Stomach (tissue), 8 donors: ENCODE measurements at regions not wholly inside any gene's neighbourhood (a gene's known extent, or its start where the extent isn't known, plus 50 kb on each side); places are given as distances from the start of the nearest gene placed in this dataset.
A peak's percentile ranks its signal among the peaks of the same experiment; 100 is the strongest.

ENCODE experiments used
- DNase-seq, 2 donors: peaks; one replicate each; pipeline versions ENCODE4 v3.0.0 to v3.0.0-alpha.2; 2013 to 2019
- H3K27ac ChIP-seq, 5 donors: fragments of 200-600 bp in 4 of 5; sonication (generic) in 4 of 5; one replicate each; pipeline ENCODE4 v1.5.1; 2013 to 2019; ENCODE audit warnings: mild to moderate bottlenecking in 1 of 5, moderate library complexity in 1 of 5
- H3K27me3 ChIP-seq, 3 donors: fragments of 200-600 bp; sonication (generic); one replicate each; pipeline ENCODE4 v1.5.1; 2017 to 2019; ENCODE audit warnings: mixed run types in 1 of 3
- H3K36me3 ChIP-seq, 4 donors: fragments of 200-600 bp; sonication (generic); 1 replicate in 3 of 4; 2 replicates in 1 of 4; pipeline ENCODE4 v1.5.1; 2016 to 2019
- H3K4me1 ChIP-seq, 4 donors: fragments of 200-600 bp; sonication (generic); one replicate each; pipeline ENCODE4 v1.5.1; 2016 to 2019
- H3K4me3 ChIP-seq, 4 donors: fragments of 200-600 bp; sonication (generic) in 3 of 4; one replicate each; pipeline ENCODE4 v1.5.1; 2016 to 2019; ENCODE audit warnings: mild to moderate bottlenecking in 1 of 4
- H3K9me3 ChIP-seq, 4 donors: fragments of 200-600 bp; sonication (generic); one replicate each; pipeline ENCODE4 v1.5.1; 2016 to 2019
- CTCF ChIP-seq, 7 experiments: fragments of 450-650 bp in 4 of 7; fragments of 200-600 bp in 3 of 7; sonication (generic) in 3 of 7; IDR thresholded peaks; one replicate each; pipeline ENCODE4 v1.5.1; 2016 to 2019; ENCODE audit warnings: antibody characterized with exemption in 7 of 7, control low read depth in 2 of 7, mild to moderate bottlenecking in 1 of 7
- EP300 ChIP-seq: sonication (generic); formaldehyde crosslinking; IDR thresholded peaks from one replicate; pipeline ENCODE4 v1.6.1; 2017; ENCODE audit warnings: antibody characterized with exemption
- POLR2A ChIP-seq, 4 donors: fragments of 450-650 bp; IDR thresholded peaks; one replicate each; pipeline ENCODE4 v1.6.1; 2016; ENCODE audit warnings: antibody characterized with exemption in 4 of 4, control low read depth in 2 of 4, mild to moderate bottlenecking in 1 of 4, moderate library complexity in 1 of 4
- POLR2AphosphoS5 ChIP-seq, 3 donors: sonication (generic); formaldehyde crosslinking; IDR thresholded peaks; one replicate each; pipeline ENCODE4 v1.6.1; 2016; ENCODE audit warnings: antibody characterized with exemption in 3 of 3
- WGBS, 5 donors: extraction: QIAGEN DNeasy Blood & Tissue Kit in 3 of 5; methylation state at CpG; one replicate each; pipeline versions ENCODE4 v1.1.5 to v1.1.7; 2013 to 2018; 5-methylcytosine and 5-hydroxymethylcytosine counted together
- intact Hi-C: fragments of 100-400 bp; cut with DNase I; formaldehyde crosslinking; loops from one replicate; pipeline ENCODE4 v1.15.1; 2023; ENCODE audit warnings: low total_unique reads
- donor health status: healthy with polysubstance abuse.
- donor health status: Bipolar disorder and iron deficiency.
- donor health status: healthy.

- TF ChIP-seq CTCF (IDR thresholded peaks at IDR 0.05) = peak in 5 of 7 experiments; percentile 36 to 67 (median 55)
- TF ChIP-seq EP300 = no peak
- peak; percentile 56 to 80 for DNase-seq
- Histone ChIP-seq H3K27ac (no peak overlapping the region), H3K9me3 (no peaks in the 10 kb centered on the region), H3K4me1 (peaks cover 0 to 19% (median 8%) of the 10 kb centered on the region in 4 donors), H3K36me3 (no peaks in the 10 kb centered on the region), H3K4me3 (no peak overlapping the region), H3K27me3 (no peaks in the 10 kb centered on the region)
- WGBS, 5 donors = 5 to 15% (median 10%) methylated on average over 4 of the region's 4 CpGs
- intact Hi-C loops = no loop called here
Measured at GRCh38 chr4:57442831-57443291, 332.7 kb upstream of the IGFBP7 start.

GRCh38 chr4:57442241-57442640 is 332.1 kb upstream of the IGFBP7 start:
- H3K27me3 ChIP-seq = no peaks in the 10 kb centered on the region
- no peaks in the 10 kb centered on the region for H3K9me3 ChIP-seq
- WGBS, 5 donors = 39 to 58% (median 47%) methylated on average over 7 of the region's 7 CpGs
- TF ChIP-seq POLR2A (IDR thresholded peaks at IDR 0.05) = no peak
- no peak for TF ChIP-seq CTCF (IDR thresholded peaks at IDR 0.05)
- no peak for TF ChIP-seq POLR2AphosphoS5 (IDR thresholded peaks at IDR 0.05)
- no peak for TF ChIP-seq EP300
- no peaks in the 10 kb centered on the region for H3K36me3 ChIP-seq
- H3K27ac ChIP-seq = no peak overlapping the region
- intact Hi-C loops = no loop called here
- peaks cover 0 to 19% (median 8%) of the 10 kb centered on the region in 4 donors for H3K4me1 ChIP-seq
- no peak for DNase-seq
- no peak overlapping the region for H3K4me3 ChIP-seq

GRCh38 chr4:57437649-57438048 is 327.5 kb upstream of the IGFBP7 start:
- H3K4me1 ChIP-seq = peaks cover 0 to 3% (median 0%) of the 10 kb centered on the region in 4 donors
- no peak for TF ChIP-seq POLR2AphosphoS5 (IDR thresholded peaks at IDR 0.05)
- no peak for TF ChIP-seq POLR2A (IDR thresholded peaks at IDR 0.05)
- no peak for TF ChIP-seq CTCF (IDR thresholded peaks at IDR 0.05)
- TF ChIP-seq EP300 = no peak
- H3K27me3 ChIP-seq = no peaks in the 10 kb centered on the region
- H3K36me3 ChIP-seq = no peaks in the 10 kb centered on the region
- H3K4me3 ChIP-seq = no peak overlapping the region
- DNase-seq = no peak
- no peak overlapping the region for H3K27ac ChIP-seq
- intact Hi-C loops = no loop called here
- H3K9me3 ChIP-seq = no peaks in the 10 kb centered on the region
- 60 to 74% (median 66%) methylated on average over 8 of the region's 8 CpGs for WGBS, 5 donors

GRCh38 chr4:57435300-57435699 is 325.1 kb upstream of the IGFBP7 start:
- Histone ChIP-seq H3K9me3 (no peaks in the 10 kb centered on the region), H3K4me1 (no peaks in the 10 kb centered on the region), H3K27ac (no peak overlapping the region), H3K4me3 (no peak overlapping the region), H3K36me3 (no peaks in the 10 kb centered on the region), H3K27me3 (no peaks in the 10 kb centered on the region)
- 57 to 67% (median 65%) methylated on average over 3 of the region's 3 CpGs for WGBS, 5 donors
- TF ChIP-seq CTCF (IDR thresholded peaks at IDR 0.05) (no peak), POLR2AphosphoS5 (IDR thresholded peaks at IDR 0.05) (no peak), POLR2A (IDR thresholded peaks at IDR 0.05) (no peak), EP300 (no peak)
- no peak for DNase-seq
- intact Hi-C loops = no loop called here
